ENCODE measurements at regions not wholly inside any gene's neighbourhood (a gene's known extent, or its start where the extent isn't known, plus 50 kb on each side); places are given as distances from the start of the nearest gene placed in this dataset.

DNA sequence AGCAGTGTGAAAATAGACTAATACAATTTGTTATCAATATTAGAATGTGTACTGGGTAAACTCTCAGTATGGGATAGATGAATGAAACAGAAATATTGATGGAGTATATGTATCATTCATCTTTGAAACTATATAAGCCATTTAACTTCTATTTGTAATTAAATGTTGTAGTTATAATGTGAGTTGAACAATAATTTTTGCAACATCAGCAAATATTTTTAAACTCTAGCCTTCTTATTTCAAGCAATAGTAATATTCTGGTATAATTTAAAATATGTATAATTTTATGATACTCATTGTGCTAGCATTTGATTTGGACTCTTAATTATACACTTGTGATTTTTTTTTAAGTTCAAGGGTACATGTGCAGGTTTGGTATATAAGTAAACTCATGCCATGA is 59.6 kb upstream of the RGMB start:
- ChIA-PET POLR2A (no interaction called here), CTCF (no interaction called here)
- DNase-seq (ENCODE audit: extremely low spot score): no peak
- TF ChIP-seq NFRKB (IDR thresholded peaks at IDR 0.05) (no peak), HDGF (IDR thresholded peaks at IDR 0.05; ENCODE audit: borderline replicate concordance) (no peak), SUZ12 (IDR thresholded peaks at IDR 0.05) (no peak), FOXM1 (IDR thresholded peaks at IDR 0.05; ENCODE audit: borderline replicate concordance) (no peak), ELF4 (IDR thresholded peaks at IDR 0.05) (no peak)

DNA sequence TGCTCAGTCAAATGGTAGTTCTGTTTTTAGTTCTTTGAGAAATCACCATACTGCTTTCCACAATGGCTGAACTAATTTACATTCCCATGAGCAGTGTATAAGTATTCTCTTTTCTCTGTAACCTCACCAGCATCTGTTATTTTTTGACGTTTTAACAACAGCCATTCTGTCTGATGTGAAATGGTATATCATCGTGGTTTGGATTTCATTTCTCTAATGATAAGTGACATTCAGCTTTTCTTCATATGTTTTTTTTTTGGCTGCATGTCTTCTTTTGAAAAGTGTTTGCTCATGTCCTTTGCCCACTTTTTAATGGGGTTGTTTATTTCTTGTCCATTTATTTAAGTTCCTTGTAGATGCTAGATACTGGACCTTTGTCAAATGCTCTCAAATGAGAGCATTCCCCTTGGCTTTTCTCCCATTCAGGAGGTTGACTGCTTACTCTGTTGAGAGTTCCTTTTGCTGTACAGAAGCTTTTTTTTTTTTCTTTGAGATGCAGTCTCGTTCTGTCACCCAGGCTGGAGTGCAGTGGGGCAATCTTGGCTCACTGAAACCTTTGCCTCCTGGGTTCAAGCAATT is 58.7 kb upstream of the RGMB start:
- POLR2A ChIA-PET: no interaction called here
- CTCF ChIA-PET: no interaction called here
- no peak for DNase-seq (ENCODE audit: extremely low spot score)
- no peak for TF ChIP-seq ELF4 (IDR thresholded peaks at IDR 0.05)
- no peak for TF ChIP-seq FOXK2 (IDR thresholded peaks at IDR 0.05)
- TF ChIP-seq BHLHE40 (IDR thresholded peaks at IDR 0.05; ENCODE audit: borderline replicate concordance): no peak
- TF ChIP-seq L3MBTL2 (conservative IDR thresholded peaks at IDR 0.05): no peak

DNA sequence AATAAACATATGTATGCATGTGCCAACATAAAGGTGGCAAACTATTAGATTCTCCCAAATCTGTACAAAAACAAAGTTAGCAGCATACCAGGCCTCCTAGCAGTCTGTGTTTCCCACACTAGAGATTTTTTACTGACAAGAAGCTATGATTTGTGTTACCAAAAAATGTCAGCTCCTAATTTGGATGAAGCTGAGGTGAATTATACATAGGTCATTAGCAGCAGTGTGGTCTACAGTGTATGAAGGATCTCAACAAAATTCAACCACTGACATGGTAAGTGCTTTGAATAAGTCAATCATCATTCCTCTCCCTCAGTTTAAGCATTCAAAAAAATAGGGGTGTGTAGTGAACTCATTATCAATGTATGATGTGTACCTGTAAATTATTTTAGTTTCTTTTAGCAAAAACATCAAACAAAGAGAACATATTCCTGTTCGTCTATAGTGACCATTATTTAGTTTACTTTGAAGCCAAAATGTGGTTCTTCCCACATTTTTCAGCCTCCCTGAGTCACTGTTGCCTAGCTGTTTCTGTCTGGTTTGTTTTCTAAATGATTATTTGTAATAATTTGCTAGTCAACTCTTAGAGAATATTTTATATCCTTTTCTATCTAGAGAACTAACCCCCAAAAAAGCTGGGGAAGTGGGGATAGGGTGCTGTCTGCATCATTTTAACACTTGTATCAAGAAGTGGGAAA is 52.1 kb upstream of the RGMB start:
- CTCF ChIA-PET: no interaction called here
- POLR2A ChIA-PET: no interaction called here
- DNase-seq (ENCODE audit: extremely low spot score): no peak
- TF ChIP-seq FOXA1 (IDR thresholded peaks at IDR 0.05) (no peak), FOXK2 (IDR thresholded peaks at IDR 0.05) (no peak), FOXM1 (IDR thresholded peaks at IDR 0.05; ENCODE audit: borderline replicate concordance) (no peak), ELF4 (IDR thresholded peaks at IDR 0.05) (no peak), ZNF384 (IDR thresholded peaks at IDR 0.05) (no peak), HDGF (IDR thresholded peaks at IDR 0.05; ENCODE audit: borderline replicate concordance) (no peak), CTBP1 (IDR thresholded peaks at IDR 0.05; ENCODE audit: borderline replicate concordance) (no peak), LEF1 (IDR thresholded peaks at IDR 0.05; ENCODE audit: borderline replicate concordance) (no peak), L3MBTL2 (conservative IDR thresholded peaks at IDR 0.05) (no peak), SP1 (IDR thresholded peaks at IDR 0.05) (no peak), ARNT (IDR thresholded peaks at IDR 0.05) (no peak), TARDBP (IDR thresholded peaks at IDR 0.05) (no peak), NFRKB (IDR thresholded peaks at IDR 0.05) (no peak)
- TF ChIP-seq, protein P1, sequence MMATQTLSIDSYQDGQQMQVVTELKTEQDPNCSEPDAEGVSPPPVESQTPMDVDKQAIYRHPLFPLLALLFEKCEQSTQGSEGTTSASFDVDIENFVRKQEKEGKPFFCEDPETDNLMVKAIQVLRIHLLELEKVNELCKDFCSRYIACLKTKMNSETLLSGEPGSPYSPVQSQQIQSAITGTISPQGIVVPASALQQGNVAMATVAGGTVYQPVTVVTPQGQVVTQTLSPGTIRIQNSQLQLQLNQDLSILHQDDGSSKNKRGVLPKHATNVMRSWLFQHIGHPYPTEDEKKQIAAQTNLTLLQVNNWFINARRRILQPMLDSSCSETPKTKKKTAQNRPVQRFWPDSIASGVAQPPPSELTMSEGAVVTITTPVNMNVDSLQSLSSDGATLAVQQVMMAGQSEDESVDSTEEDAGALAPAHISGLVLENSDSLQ (IDR thresholded peaks at IDR 0.05): no peak

DNA sequence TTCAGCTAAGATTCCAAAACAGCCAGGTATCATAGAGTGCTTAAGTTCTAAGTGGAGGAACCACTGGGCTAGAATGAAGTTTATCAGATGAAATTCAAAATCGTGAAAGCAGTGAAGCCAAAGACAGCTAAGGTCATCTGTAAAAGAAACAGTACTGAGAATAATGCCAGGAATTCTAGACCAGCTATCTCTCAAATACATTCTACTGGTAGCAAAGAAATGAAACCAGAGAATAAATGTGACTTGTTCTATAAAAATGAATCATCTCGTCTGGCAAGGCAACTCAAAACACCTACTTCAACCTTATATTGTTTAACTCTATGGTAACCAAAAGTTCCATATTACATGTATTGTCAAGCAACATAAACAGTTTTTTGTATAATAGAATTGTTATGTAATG is 51.3 kb upstream of the RGMB start:
- no peak for DNase-seq (ENCODE audit: extremely low spot score)
- ChIA-PET CTCF (no interaction called here), POLR2A (no interaction called here)
- no peak for TF ChIP-seq FOXM1 (IDR thresholded peaks at IDR 0.05; ENCODE audit: borderline replicate concordance)
- no peak for TF ChIP-seq LEF1 (IDR thresholded peaks at IDR 0.05; ENCODE audit: borderline replicate concordance)
- TF ChIP-seq FOXK2 (IDR thresholded peaks at IDR 0.05): no peak
- TF ChIP-seq SUZ12 (IDR thresholded peaks at IDR 0.05): no peak
- no peak for TF ChIP-seq FOXA1 (IDR thresholded peaks at IDR 0.05)
- no peak for TF ChIP-seq NFRKB (IDR thresholded peaks at IDR 0.05)
- no peak for TF ChIP-seq CTBP1 (IDR thresholded peaks at IDR 0.05; ENCODE audit: borderline replicate concordance)
- TF ChIP-seq ZNF384 (IDR thresholded peaks at IDR 0.05): no peak
- no peak for TF ChIP-seq HDGF (IDR thresholded peaks at IDR 0.05; ENCODE audit: borderline replicate concordance)

DNA sequence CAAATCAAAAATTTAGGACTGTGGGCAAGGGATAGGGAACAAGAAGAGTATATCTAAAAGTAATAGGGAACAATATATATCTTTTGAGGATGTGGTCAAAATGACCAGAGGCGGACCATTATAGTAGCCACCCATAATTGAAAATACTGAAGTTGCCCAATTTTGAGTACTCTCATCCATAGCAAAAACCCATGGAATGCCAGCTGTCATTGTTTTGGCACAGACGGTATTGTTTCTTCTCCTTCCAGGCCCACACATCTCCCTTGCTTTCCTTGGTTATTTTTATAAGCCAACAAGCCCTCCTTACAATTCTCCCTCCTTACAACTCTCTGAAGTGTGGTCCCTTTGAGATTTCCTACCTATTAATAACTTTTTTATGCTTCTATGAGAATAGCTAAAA is 50.4 kb upstream of the RGMB start:
- ChIA-PET POLR2A (no interaction called here), CTCF (no interaction called here)
- no peak for DNase-seq (ENCODE audit: extremely low spot score)
- no peak for TF ChIP-seq LEF1 (IDR thresholded peaks at IDR 0.05; ENCODE audit: borderline replicate concordance)
- TF ChIP-seq SP1 (IDR thresholded peaks at IDR 0.05): no peak
- no peak for TF ChIP-seq SUZ12 (IDR thresholded peaks at IDR 0.05)
